ENCODE measurements at regions not wholly inside any gene's neighbourhood (a gene's known extent, or its start where the extent isn't known, plus 50 kb on each side); places are given as distances from the start of the nearest gene placed in this dataset.

GRCh38 chr12:84508851-84509260 is 403.7 kb downstream of the SLC6A15 start:
- TF ChIP-seq YY1 (IDR thresholded peaks at IDR 0.05; ENCODE audit: insufficient read depth, insufficient read length) (no peak), ZNF274 (IDR thresholded peaks at IDR 0.05; ENCODE audit: low read depth, low read length) (no peak), SUZ12 (IDR thresholded peaks at IDR 0.05; ENCODE audit: extremely low read depth, insufficient read depth, insufficient read length) (no peak)
